ENCODE measurements at regions not wholly inside any gene's neighbourhood (a gene's known extent, or its start where the extent isn't known, plus 50 kb on each side); places are given as distances from the start of the nearest gene placed in this dataset.

- no peak for DNase-seq (ENCODE audit: low spot score)
Measured at GRCh38 chr5:179430193-179431175, 85.2 kb upstream of the ADAMTS2 start.

GRCh38 chr5:179427676-179428056 lies 82.4 kb upstream of the ADAMTS2 start:
- DNase-seq (ENCODE audit: low spot score): no peak

GRCh38 chr5:179427032-179427675 lies 81.9 kb upstream of the ADAMTS2 start:
- DNase-seq (ENCODE audit: low spot score): no peak

GRCh38 chr5:179422908-179423481 lies 77.7 kb upstream of the ADAMTS2 start:
- DNase-seq (ENCODE audit: low spot score): no peak

GRCh38 chr5:179422213-179422855 lies 77.1 kb upstream of the ADAMTS2 start:
- DNase-seq (ENCODE audit: low spot score): no peak

- DNase-seq (ENCODE audit: low spot score): no peak
Measured at GRCh38 chr5:179421144-179421901, 76.1 kb upstream of the ADAMTS2 start.

- DNase-seq (ENCODE audit: low spot score): no peak
Measured at GRCh38 chr5:179420476-179420875, 75.2 kb upstream of the ADAMTS2 start.

GRCh38 chr5:179418972-179419371 lies 73.7 kb upstream of the ADAMTS2 start:
- no peak for DNase-seq (ENCODE audit: low spot score)

GRCh38 chr5:179417696-179418095 lies 72.4 kb upstream of the ADAMTS2 start:
- DNase-seq (ENCODE audit: low spot score): no peak

- DNase-seq (ENCODE audit: low spot score): no peak
Measured at GRCh38 chr5:179417016-179417415, 71.8 kb upstream of the ADAMTS2 start.

- DNase-seq (ENCODE audit: low spot score): no peak
Measured at GRCh38 chr5:179416114-179416822, 71.0 kb upstream of the ADAMTS2 start.

GRCh38 chr5:179415291-179416060 lies 70.2 kb upstream of the ADAMTS2 start:
- no peak for DNase-seq (ENCODE audit: low spot score)

- no peak for DNase-seq (ENCODE audit: low spot score)
Measured at GRCh38 chr5:179414459-179415261, 69.4 kb upstream of the ADAMTS2 start.

- no peak for DNase-seq (ENCODE audit: low spot score)
Measured at GRCh38 chr5:179413711-179414458, 68.6 kb upstream of the ADAMTS2 start.

- DNase-seq (ENCODE audit: low spot score): no peak
Measured at GRCh38 chr5:179413086-179413690, 67.9 kb upstream of the ADAMTS2 start.

- no peak for DNase-seq (ENCODE audit: low spot score)
Measured at GRCh38 chr5:179411161-179411841, 66.0 kb upstream of the ADAMTS2 start.

Data from HT-29 (cell line).